CD4-positive, alpha-beta T cell treated with Interleukin-15 for 4 hours (primary cell): ENCODE measurements at regions not wholly inside any gene's neighbourhood (a gene's known extent, or its start where the extent isn't known, plus 50 kb on each side); places are given as distances from the start of the nearest gene placed in this dataset.
"Not testable (repeated sequence)": the region's sequence is repeated elsewhere in the genome, so short reads cannot be mapped to it uniquely, and the experiment has no call there.

ENCODE experiments used
- DNase-seq: peaks from one replicate; pipeline ENCODE4 v3.0.0-alpha.2; 2020; ENCODE audit warnings: low spot score

DNA sequence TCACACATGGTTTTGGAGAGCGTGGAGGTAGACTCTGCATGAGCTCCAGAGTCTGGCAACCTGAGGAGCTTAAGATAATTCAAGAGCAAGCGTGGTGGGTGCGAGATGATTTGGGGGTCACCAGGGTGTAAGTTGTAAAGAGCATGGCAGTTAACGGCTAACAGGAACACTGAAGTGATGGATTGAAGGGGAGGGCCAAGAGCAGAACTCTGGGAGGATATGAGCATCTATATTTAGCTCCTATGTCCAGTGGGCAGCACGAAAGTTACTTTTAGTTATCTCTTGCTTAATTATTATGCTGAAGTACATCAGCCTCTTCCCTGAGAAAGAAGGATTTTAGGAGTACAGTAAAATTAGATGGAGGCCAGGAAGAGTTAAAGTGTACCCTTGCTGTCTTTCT, 231.9 kb upstream of the HAND2 start:
- DNase-seq: no peak

- DNase-seq: no peak
Measured at GRCh38 chr4:173761236-173761635, 231.2 kb upstream of the HAND2 start.

DNA sequence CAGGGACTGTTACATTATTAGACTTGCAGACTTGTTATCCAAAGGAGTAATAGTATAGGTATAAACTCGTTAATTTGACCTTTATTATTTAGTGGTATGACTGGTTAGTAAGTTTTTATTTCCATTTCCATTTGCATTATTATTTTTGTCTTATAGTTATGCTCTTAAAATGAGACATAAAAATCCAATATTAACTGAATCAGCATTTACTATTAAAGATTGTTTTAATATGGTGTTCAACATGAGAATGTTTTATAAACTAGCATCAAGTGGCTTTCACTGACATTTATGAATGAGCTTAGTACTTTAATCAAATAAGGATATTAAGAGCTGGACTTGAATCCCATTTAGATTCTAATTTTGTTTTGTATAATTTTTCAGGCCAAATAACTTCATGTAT, 228.1 kb upstream of the HAND2 start:
- DNase-seq: no peak

- DNase-seq: no peak
Measured at GRCh38 chr4:173753408-173753807, 223.4 kb upstream of the HAND2 start.

DNA sequence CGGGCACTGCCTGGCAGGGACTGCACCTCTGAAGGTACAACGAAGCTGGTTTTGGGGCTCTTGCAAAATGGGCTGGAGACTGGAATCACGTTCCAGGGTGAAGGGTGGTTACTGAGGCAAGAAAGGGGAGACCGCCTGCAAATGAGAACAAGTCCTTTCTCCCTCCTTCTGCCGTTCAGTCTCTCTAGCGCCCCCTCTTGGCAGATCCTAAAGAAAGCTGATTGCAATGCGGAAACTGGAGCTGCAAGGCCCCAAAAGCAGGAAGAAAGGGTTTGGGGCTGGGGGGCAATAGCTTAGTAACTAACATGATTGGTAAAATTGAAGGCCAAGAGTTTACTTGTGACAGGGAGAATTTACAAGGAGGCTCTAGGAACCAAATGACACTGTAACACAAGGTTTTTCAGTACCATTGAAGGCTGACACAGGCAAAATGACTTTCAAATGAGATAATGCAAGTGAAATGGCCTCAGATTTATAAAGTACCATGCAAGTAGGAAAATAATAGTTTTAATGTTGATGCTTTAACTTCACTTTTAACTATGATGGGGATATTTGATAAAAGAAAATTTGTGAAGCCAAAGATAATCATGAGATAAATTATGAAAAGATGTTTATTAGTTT, 222.7 kb upstream of the HAND2 start:
- DNase-seq: peak; percentile 1

GRCh38 chr4:173748353-173748752, 218.3 kb upstream of the HAND2 start:
- DNase-seq: no peak

DNA sequence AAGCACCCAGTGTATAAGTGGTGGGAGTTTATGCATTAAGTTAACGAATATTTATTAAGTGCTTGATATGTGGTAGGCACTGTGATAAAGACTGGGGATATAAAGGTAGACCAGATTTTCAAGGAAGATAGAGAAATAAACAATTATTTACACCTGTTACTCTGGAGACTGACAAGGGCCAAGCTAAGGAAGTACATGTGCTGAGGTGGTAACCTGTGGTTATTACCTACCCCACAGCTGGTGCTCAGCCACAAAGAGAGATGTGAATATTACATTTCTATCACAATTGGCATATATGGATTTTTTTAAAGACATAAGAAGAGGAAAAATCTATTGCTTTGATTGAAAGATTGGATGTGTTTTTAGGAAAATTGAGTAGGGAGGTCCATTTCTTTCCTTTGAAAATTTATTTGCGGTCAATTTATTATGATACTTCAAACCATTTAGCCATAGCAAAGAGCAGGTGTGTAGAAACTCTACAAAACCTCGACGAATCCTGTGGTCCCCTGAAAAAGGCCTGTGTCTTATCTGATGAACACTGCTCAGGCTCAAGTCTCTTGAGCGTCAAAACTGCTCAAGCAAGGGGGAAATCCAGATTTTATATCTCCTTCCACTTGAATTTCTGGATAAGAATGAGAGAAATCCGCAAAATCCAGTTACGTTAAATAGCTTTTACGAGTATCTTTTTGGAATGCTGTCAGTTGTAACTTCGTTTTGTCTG, 217.7 kb upstream of the HAND2 start:
- no peak for DNase-seq

DNA sequence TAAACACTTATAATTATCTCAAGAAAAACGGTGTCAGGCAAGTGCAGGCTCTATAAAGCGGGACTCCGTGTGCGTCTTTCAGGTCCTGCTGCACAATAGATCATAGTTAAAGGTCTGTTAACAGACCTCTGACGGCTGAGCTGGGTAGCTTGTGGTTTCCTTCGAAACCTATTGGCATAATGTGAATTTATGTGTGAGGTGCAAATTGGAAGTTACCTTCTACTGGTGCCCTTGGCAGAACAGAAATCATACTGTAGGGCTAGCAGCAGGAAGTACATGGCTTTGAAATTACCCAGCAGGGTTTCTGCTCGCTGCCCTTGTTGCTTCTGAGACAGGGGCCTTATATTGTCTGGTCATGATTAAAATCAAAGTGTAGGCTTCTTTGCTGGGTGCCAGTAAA, 216.4 kb upstream of the HAND2 start:
- no peak for DNase-seq

DNA sequence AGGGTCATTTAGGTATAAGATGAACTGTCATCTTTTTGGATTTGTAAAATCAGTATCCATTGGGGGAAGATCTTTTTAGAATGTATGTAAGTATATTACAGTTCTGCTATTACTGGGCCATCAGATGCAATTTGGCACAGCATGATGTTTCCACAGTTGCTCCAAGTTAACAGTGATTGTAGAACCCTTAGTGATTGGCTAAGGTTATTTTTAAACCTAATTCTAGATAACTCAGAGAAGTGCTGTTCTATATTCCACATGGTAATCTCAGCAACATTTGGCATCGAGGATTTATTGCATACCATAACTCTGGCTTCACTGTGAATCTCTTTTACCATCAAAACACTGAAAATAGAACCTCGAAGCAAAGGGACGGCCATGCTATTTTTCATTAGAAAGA, 215.7 kb upstream of the HAND2 start:
- DNase-seq: no peak

- no peak for DNase-seq
Measured at GRCh38 chr4:173736840-173737239, 206.8 kb upstream of the HAND2 start.

- no peak for DNase-seq
Measured at GRCh38 chr4:173735585-173735984, 205.6 kb upstream of the HAND2 start.

- no peak for DNase-seq
Measured at GRCh38 chr4:173735049-173735448, 205.0 kb upstream of the HAND2 start.

GRCh38 chr4:173731257-173731656, 201.2 kb upstream of the HAND2 start:
- DNase-seq: no peak

- no peak for DNase-seq
Measured at GRCh38 chr4:173722075-173722474, 192.0 kb upstream of the HAND2 start.

DNA sequence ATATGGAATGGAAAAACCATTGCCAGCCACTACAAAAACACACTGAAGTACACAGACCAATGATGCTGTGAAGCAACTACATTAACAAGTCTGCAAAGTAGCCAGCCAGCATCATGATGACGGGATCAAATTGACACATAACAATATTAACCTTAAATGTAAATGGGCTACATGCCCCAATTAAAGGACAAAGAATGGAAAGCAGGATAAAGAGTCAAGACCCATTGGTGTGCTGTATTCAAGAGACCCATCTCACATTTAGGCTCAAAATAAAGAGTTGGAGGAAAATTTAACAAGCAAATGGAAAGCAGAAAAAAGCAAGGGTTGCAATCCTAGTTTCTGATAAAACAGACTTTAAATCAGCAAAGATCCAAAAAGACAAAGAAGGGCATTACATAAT, 188.5 kb upstream of the HAND2 start:
- DNase-seq: not testable (repeated sequence)

DNA sequence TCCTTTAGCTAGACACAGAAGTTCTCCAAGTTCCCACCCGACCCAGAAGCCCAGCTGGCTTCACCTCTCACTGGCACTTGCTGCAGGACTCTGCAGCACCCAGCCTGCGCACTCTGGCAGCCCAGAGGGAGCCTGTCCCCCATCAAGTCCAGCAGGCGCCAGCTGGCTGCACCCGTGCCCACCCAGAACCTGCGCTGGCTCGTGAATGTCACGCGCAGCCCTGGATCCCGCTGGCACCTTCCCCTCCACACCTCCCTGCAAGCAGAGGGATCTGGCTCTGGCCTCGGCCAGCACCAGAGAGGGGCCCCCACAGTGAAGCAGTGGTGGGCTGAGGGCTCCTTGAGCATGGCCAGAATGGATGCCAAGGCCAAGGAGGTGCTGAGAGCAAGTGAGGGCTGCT, 187.6 kb upstream of the HAND2 start:
- no peak for DNase-seq

DNA sequence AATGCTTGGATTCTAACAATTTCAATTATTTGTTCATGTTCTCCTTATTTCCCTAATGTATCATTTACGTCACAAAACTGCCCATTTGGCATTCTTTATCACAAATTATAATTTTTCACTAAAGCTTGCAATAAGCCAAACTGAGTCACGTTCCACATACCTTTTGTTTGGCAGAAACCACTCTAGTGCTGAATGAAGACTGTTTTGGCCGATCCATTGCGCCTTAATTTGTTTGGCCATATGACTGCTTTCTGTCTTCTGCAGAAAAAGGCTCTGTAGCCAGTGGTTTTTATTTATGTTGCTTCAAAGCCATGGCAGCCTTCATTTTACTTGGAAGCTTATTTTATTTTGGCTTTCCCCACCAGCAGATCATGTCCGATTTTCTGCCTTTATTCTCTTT, 184.4 kb upstream of the HAND2 start:
- no peak for DNase-seq

- no peak for DNase-seq
Measured at GRCh38 chr4:173713026-173713425, 183.0 kb upstream of the HAND2 start.

- DNase-seq: no peak
Measured at GRCh38 chr4:173707658-173708419, 177.8 kb upstream of the HAND2 start.

GRCh38 chr4:173704201-173704600, 174.2 kb upstream of the HAND2 start:
- DNase-seq: no peak

GRCh38 chr4:173703021-173703420, 173.0 kb upstream of the HAND2 start:
- no peak for DNase-seq

DNA sequence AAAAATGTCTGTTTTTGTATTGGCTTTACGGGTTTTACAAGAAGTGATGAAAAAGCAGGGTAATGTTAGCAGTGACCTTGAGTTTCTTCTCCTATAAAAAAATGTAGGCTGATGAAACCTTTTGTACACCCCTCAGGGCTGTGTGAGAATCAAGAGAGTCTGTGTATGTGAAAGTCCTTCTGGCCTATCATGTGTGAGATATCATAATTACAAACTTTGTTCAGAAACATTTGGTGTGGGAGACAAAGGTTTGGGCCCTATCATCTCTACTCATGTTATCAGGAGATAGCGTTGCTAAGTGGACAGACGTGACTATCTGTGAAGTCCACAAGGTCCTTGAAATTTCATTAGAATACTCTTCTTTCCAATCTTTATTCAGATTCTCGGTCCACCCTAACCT, 170.6 kb upstream of the HAND2 start:
- DNase-seq: no peak

GRCh38 chr4:173699841-173700475, 169.9 kb upstream of the HAND2 start:
- DNase-seq: no peak
